OCI-LY7 (cell line): ENCODE measurements at regions not wholly inside any gene's neighbourhood (a gene's known extent, or its start where the extent isn't known, plus 50 kb on each side); places are given as distances from the start of the nearest gene placed in this dataset.
A peak's percentile ranks its signal among the peaks of the same experiment; 100 is the strongest.
"Not testable (repeated sequence)": the region's sequence is repeated elsewhere in the genome, so short reads cannot be mapped to it uniquely, and the experiment has no call there.

Experiments used
- BruUV-seq: library from RNA; stranded (reverse); fragments of 400-500 nt; replicated peaks from 2 replicates; lab custom pipeline; 2021; lab: Mats Ljungman, UMichigan
- CTCF ChIA-PET: fragments of 300-600 bp; sonication (Branson Sonifier 250); formaldehyde crosslinking; loops from one replicate; lab custom pipeline; 2022; ENCODE audit warnings: antibody characterized with exemption; ENCODE audit not compliant: unreplicated experiment; lab: Charles Lee
- POLR2A ChIA-PET: fragments of 300-600 bp; sonication (Branson Sonifier 250); formaldehyde crosslinking; loops from one replicate; lab custom pipeline; 2022; ENCODE audit warnings: antibody characterized with exemption; lab: Charles Lee
- DNase-seq: peaks from one replicate; pipeline ENCODE4 v3.0.0-alpha.2; 2015; ENCODE audit warnings: low spot score
- H2AFZ ChIP-seq: fragments of 200-600 bp; sonication (generic), shearing (Covaris generic); 2 replicates; pipeline ENCODE4 v1.6.1; 2014; ENCODE audit warnings: mild to moderate bottlenecking, antibody characterized with exemption, low read length, moderate library complexity
- H3K27ac ChIP-seq: fragments of 200-600 bp; sonication (generic); 2 replicates; pipeline ENCODE4 v1.5.1; 2014; ENCODE audit warnings: mixed run types, low read depth, mild to moderate bottlenecking, moderate library complexity, low read length, inconsistent platforms; ENCODE audit not compliant: poor library complexity, severe bottlenecking
- H3K36me3 ChIP-seq: fragments of 200-600 bp; sonication (generic); 2 replicates; pipeline ENCODE4 v1.6.1; 2014; ENCODE audit warnings: mild to moderate bottlenecking, antibody characterized with exemption, low read length, moderate library complexity, mixed read lengths; ENCODE audit not compliant: insufficient read depth
- H3K4me1 ChIP-seq: fragments of 200-600 bp; sonication (generic); 2 replicates; pipeline ENCODE4 v1.5.1; 2014; ENCODE audit warnings: mild to moderate bottlenecking, low read length; ENCODE audit not compliant: insufficient read depth, poor library complexity, severe bottlenecking
- H3K4me2 ChIP-seq: fragments of 200-600 bp; sonication (generic); 2 replicates; pipeline ENCODE4 v1.6.1; 2014; ENCODE audit warnings: mild to moderate bottlenecking, low read length
- H3K4me3 ChIP-seq: fragments of 200-600 bp; sonication (generic); 2 replicates; pipeline ENCODE4 v1.5.1; 2014; ENCODE audit warnings: mild to moderate bottlenecking, low read depth, low read length; ENCODE audit not compliant: poor library complexity, severe bottlenecking
- H3K79me2 ChIP-seq: fragments of 200-600 bp; sonication (generic); 2 replicates; pipeline ENCODE4 v1.6.1; 2016; ENCODE audit warnings: low read depth, mild to moderate bottlenecking, low read length, moderate library complexity, mixed read lengths; ENCODE audit not compliant: insufficient read depth
- H3K9me2 ChIP-seq: fragments of 200-600 bp; sonication (generic); 2 replicates; pipeline ENCODE4 v1.6.1; 2016; ENCODE audit warnings: mild to moderate bottlenecking, low read length, mixed read lengths; ENCODE audit not compliant: insufficient read depth
- H3K9me3 ChIP-seq: fragments of 200-600 bp; sonication (generic); 2 replicates; pipeline ENCODE4 v1.6.1; 2014; ENCODE audit warnings: mild to moderate bottlenecking, mixed run types, low read length, mixed read lengths
- H4K20me1 ChIP-seq: fragments of 200-600 bp; sonication (generic); 2 replicates; pipeline ENCODE4 v1.6.1; 2014; ENCODE audit warnings: mild to moderate bottlenecking, antibody characterized with exemption, low read length, moderate library complexity, mixed read lengths; ENCODE audit not compliant: insufficient read depth
- CTCF ChIP-seq: fragments of 200-600 bp; sonication (generic); conservative IDR thresholded peaks from 2 replicates; pipeline ENCODE4 v1.5.1; 2014; ENCODE audit warnings: mild to moderate bottlenecking, antibody characterized with exemption, low read length, moderate library complexity, mixed read lengths
- EZH2phosphoT487 ChIP-seq: fragments of 200-600 bp; sonication (generic); IDR thresholded peaks from 2 replicates; pipeline ENCODE4 v1.6.1; 2018; ENCODE audit warnings: low read depth, borderline replicate concordance, mild to moderate bottlenecking, mixed run types, antibody characterized with exemption, low read length, moderate library complexity, mixed read lengths
- intact Hi-C: fragments of 100-400 bp; cut with micrococcal nuclease; formaldehyde crosslinking; loops from one replicate; pipeline ENCODE4 v1.10.0; 2022; ENCODE audit not compliant: unreplicated experiment

GRCh38 chr1:197995408-197996258, 78.5 kb downstream of the LHX9 start:
- no peak overlapping the region for H3K4me2 ChIP-seq
- BruUV-seq: no TSS peak
- no peak for DNase-seq

GRCh38 chr1:197996259-197996512, 79.0 kb downstream of the LHX9 start:
- H3K4me2 ChIP-seq, H2AFZ ChIP-seq, H3K9me3 ChIP-seq, H4K20me1 ChIP-seq, H3K79me2 ChIP-seq, DNase-seq, H3K27ac ChIP-seq, CTCF ChIA-PET, H3K36me3 ChIP-seq, BruUV-seq, H3K4me1 ChIP-seq, H3K4me3 ChIP-seq, intact Hi-C loops, H3K9me2 ChIP-seq: not testable (repeated sequence)
- POLR2A ChIA-PET: interaction anchor here (0.6 kb wide), 1 partner anchor 1127 kb away, joined by 3 read pairs; no protein-coding TSS in a partner anchor

More at GRCh38 chr1:197995408-197996258, 78.5 kb downstream of the LHX9 start:
- intact Hi-C loops: no loop called here
- H3K9me3 ChIP-seq: no peaks in the 10 kb centered on the region
- no peak overlapping the region for H2AFZ ChIP-seq
- no peaks in the 10 kb centered on the region for H4K20me1 ChIP-seq
- no peaks in the 10 kb centered on the region for H3K9me2 ChIP-seq
- TF ChIP-seq EZH2phosphoT487 (no peak), CTCF (no peak)
- H3K27ac ChIP-seq: no peak overlapping the region
- no peaks in the 10 kb centered on the region for H3K79me2 ChIP-seq
- no peak overlapping the region for H3K4me3 ChIP-seq
- ChIA-PET CTCF (no interaction called here), POLR2A (no interaction called here)
- H3K36me3 ChIP-seq: no peaks in the 10 kb centered on the region
- no peaks in the 10 kb centered on the region for H3K4me1 ChIP-seq

- no peaks in the 10 kb centered on the region for H3K4me1 ChIP-seq
- no peak overlapping the region for H2AFZ ChIP-seq
- ChIA-PET CTCF (no interaction called here), POLR2A (no interaction called here)
- no peak overlapping the region for H3K4me3 ChIP-seq
- H4K20me1 ChIP-seq: no peaks in the 10 kb centered on the region
- no peaks in the 10 kb centered on the region for H3K9me2 ChIP-seq
- no peaks in the 10 kb centered on the region for H3K79me2 ChIP-seq
- peak; percentile 37 for TF ChIP-seq CTCF
- no peak for TF ChIP-seq EZH2phosphoT487
- no peaks in the 10 kb centered on the region for H3K36me3 ChIP-seq
- intact Hi-C loops: no loop called here
- no peak for DNase-seq
- no peaks in the 10 kb centered on the region for H3K9me3 ChIP-seq
- BruUV-seq: no TSS peak
- H3K4me2 ChIP-seq: no peak overlapping the region
- H3K27ac ChIP-seq: no peak overlapping the region
Measured at GRCh38 chr1:197998110-197998509, 80.9 kb downstream of the LHX9 start.
